Type B pancreatic cell (in vitro differentiated cells): ENCODE measurements at regions not wholly inside any gene's neighbourhood (a gene's known extent, or its start where the extent isn't known, plus 50 kb on each side); places are given as distances from the start of the nearest gene placed in this dataset.

Source experiments
- DNase-seq: peaks from one replicate; pipeline ENCODE4 v3.0.0; 2021; ENCODE audit warnings: mixed read lengths; ENCODE audit not compliant: unreplicated experiment; ENCODE audit errors: extremely low spot score
- H3K27ac Mint-ChIP-seq: 2 replicates; pipeline ENCODE4 v1.8.0; 2021; ENCODE audit warnings: mild to moderate bottlenecking, mixed read lengths
- H3K27me3 Mint-ChIP-seq: 2 replicates; pipeline ENCODE4 v1.8.0; 2021; ENCODE audit warnings: mixed read lengths
- H3K36me3 Mint-ChIP-seq: 2 replicates; pipeline ENCODE4 v1.8.0; 2021; ENCODE audit warnings: mixed read lengths
- H3K4me1 Mint-ChIP-seq: one replicate; pipeline ENCODE4 v1.8.0; 2021; ENCODE audit warnings: mixed read lengths; ENCODE audit not compliant: unreplicated experiment
- H3K4me3 Mint-ChIP-seq: 2 replicates; pipeline ENCODE4 v1.8.0; 2021; ENCODE audit warnings: mild to moderate bottlenecking, mixed read lengths
- H3K9me3 Mint-ChIP-seq: 2 replicates; pipeline ENCODE4 v1.8.0; 2021; ENCODE audit warnings: mixed read lengths
- TF ChIP-seq, protein P1 (sequence below): fragments of 200-600 bp; sonication (generic); conservative IDR thresholded peaks from 2 replicates; pipeline ENCODE4 v1.5.0; 2021; ENCODE audit warnings: antibody characterized with exemption, mild to moderate bottlenecking

DNA sequence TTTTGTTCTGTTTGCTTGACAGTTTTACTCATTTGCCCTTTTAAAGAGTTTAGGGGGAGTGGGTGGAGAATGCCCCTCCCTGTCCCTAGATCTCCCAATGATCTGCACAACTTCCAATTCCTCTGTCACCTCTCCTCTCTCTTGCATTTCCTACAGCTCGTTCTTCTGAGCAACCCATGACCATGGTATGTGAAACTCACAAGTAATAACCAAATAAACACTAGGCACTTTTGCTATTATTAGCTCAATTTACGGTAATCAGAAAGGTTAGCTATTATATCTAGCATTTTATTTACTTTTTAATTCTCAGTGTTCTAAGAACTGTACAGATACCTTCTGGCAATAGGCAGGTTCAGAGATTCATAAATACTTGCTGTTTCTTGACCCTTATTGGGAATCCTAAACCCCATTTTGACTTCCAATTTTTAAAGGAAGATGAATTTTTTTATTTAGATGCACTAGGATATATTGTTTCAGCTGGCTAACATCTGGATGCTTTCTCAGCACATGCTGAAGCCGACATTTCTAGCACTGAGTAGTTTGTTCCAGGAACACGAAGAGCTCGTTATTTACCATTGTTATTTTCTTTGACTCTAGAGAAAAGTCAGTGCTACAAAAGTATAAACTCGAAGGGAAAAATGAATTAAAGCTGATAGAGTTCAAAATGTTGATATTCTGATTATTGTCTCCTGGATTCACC is 194.7 kb upstream of the TLL1 start:
- TF ChIP-seq, protein P1, sequence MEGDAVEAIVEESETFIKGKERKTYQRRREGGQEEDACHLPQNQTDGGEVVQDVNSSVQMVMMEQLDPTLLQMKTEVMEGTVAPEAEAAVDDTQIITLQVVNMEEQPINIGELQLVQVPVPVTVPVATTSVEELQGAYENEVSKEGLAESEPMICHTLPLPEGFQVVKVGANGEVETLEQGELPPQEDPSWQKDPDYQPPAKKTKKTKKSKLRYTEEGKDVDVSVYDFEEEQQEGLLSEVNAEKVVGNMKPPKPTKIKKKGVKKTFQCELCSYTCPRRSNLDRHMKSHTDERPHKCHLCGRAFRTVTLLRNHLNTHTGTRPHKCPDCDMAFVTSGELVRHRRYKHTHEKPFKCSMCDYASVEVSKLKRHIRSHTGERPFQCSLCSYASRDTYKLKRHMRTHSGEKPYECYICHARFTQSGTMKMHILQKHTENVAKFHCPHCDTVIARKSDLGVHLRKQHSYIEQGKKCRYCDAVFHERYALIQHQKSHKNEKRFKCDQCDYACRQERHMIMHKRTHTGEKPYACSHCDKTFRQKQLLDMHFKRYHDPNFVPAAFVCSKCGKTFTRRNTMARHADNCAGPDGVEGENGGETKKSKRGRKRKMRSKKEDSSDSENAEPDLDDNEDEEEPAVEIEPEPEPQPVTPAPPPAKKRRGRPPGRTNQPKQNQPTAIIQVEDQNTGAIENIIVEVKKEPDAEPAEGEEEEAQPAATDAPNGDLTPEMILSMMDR: no peak
- H3K27ac Mint-ChIP-seq: no peak overlapping the region
- no peaks in the 10 kb centered on the region for H3K9me3 Mint-ChIP-seq
- DNase-seq: no peak
- H3K27me3 Mint-ChIP-seq: no peaks in the 10 kb centered on the region
- no peaks in the 10 kb centered on the region for H3K4me1 Mint-ChIP-seq
- H3K36me3 Mint-ChIP-seq: no peaks in the 10 kb centered on the region
- no peak overlapping the region for H3K4me3 Mint-ChIP-seq

DNA sequence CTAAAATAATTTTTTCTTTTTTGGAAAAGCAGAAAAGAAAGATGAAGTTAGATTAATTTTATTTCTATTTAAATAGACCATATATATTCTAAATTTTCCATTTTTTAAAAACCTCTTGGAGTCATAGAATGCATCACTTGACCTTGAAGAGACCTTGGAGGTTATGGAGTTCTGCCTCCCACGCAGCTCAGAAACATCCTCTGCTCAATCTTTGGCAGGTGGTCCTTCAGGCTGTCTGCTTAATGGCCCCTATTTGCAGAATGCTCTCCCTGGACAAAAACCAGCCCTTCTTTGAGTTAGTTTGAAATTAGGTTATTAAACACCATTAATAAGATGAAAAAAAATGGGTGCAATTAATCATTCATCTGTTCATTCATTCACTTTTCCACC is 194.1 kb upstream of the TLL1 start:
- no peaks in the 10 kb centered on the region for H3K9me3 Mint-ChIP-seq
- no peak for DNase-seq
- no peak overlapping the region for H3K4me3 Mint-ChIP-seq
- H3K4me1 Mint-ChIP-seq: no peaks in the 10 kb centered on the region
- no peaks in the 10 kb centered on the region for H3K27me3 Mint-ChIP-seq
- H3K36me3 Mint-ChIP-seq: no peaks in the 10 kb centered on the region
- no peak overlapping the region for H3K27ac Mint-ChIP-seq
- TF ChIP-seq, protein P1: no peak

DNA sequence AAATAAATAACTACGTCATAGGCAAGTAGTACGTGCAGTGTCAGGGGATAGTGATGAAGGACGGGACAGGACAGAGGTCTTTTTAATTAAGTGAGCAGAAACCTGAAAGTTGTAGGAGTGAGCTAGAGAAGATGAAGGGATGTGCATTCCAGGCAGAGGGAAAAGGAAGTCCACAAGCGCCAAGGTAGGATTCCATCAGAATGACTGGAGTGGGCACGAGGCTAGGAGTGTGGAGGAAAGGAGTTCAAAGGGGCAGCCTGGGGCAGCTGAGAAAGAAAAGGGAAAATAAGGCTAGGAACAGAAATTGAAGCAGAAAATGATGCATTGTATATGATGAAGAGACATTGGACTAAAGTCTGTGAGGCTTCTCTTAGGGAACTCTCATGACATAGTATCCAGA is 192.2 kb upstream of the TLL1 start:
- TF ChIP-seq, protein P1: no peak
- Mint-ChIP-seq H3K4me3 (no peak overlapping the region), H3K36me3 (no peaks in the 10 kb centered on the region), H3K27me3 (no peaks in the 10 kb centered on the region), H3K27ac (no peak overlapping the region), H3K9me3 (no peaks in the 10 kb centered on the region), H3K4me1 (no peaks in the 10 kb centered on the region)
- no peak for DNase-seq

DNA sequence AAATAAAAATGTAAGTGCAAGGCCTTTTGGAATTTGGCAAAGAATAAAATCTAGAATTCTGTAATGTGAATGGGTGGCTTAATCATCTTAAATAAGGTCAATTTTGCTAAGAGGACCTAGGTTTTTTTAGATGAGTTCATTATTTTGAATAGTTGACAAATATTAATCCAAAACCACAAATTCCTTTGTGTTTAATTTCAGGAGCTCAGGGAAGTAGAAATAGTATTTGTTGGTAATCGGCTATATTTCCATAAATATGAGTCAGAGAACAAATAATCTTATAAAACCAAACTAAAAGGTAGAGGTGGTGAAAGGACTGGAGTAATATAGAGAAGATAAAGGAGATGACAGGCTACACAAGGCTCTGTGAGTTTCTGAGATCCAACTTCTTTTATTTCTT is 190.4 kb upstream of the TLL1 start:
- Mint-ChIP-seq H3K4me1 (peaks cover 5% of the 10 kb centered on the region), H3K9me3 (no peaks in the 10 kb centered on the region), H3K27ac (no peak overlapping the region), H3K4me3 (no peak overlapping the region), H3K27me3 (no peaks in the 10 kb centered on the region), H3K36me3 (no peaks in the 10 kb centered on the region)
- DNase-seq: no peak
- TF ChIP-seq, protein P1: no peak

DNA sequence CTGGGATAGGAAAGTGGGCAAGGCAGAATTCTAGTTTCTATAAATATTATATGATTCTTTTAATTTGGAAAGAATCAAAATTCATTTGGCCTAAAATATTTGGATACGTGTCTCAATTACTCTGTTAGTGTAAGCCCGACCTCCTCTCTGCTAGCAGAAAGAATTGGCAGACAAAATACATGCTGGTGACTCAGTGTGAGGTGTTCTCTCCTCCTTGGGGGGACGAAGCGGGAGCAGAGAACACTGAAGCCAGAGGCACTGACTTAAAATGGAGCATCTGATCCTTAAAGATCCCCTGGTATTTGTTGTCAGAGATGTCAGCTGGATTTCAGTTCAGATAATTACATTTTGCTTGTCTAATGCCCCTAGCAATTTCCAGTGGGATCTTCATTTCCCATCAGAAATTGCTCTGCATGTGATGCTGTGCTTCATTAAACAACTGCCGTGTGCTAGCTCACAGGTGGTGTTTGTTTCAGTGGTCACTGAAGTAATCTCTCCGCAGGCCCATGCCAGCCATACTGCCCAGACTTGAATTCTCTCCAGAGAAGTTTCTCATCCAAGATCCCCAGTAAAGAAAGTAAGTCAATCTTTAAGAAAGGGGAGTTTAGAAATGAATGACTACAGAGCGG is 188.7 kb upstream of the TLL1 start:
- Mint-ChIP-seq H3K27me3 (no peaks in the 10 kb centered on the region), H3K27ac (no peak overlapping the region), H3K36me3 (no peaks in the 10 kb centered on the region)

More for the DNA sequence above, 188.7 kb upstream of the TLL1 start:
- no peak for DNase-seq
- TF ChIP-seq, protein P1: no peak
- Mint-ChIP-seq H3K9me3 (no peaks in the 10 kb centered on the region), H3K4me3 (no peak overlapping the region), H3K4me1 (peaks cover 9% of the 10 kb centered on the region)
